HG03159 (cell line): ENCODE measurements at regions not wholly inside any gene's neighbourhood (a gene's known extent, or its start where the extent isn't known, plus 50 kb on each side); places are given as distances from the start of the nearest gene placed in this dataset.

Experiments used
- ATAC-seq: cut with Tn5 transposase; IDR thresholded peaks from one replicate; pipeline ENCODE4 v1.9.1; 2021; ENCODE audit warnings: mild to moderate bottlenecking, moderate library complexity; ENCODE audit not compliant: unreplicated experiment

DNA sequence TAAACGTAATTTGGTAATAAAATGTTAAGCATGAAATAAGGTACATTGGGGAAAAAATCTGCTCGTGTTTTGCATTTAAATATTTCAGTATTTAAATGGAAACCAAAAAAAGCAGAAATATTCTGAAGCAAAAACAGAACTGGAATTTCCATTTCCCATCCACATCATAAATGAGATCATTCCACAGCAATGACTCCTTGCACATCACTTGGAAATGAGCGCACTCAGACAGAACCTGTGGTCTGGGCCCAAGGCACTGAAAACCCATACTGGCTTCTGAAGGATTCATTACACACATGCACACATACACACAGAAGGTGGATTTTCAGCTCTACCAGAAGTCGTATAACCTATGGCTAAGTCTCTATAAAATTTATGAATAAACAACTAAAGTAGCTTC lies 174.8 kb downstream of the IBTK start:
- ATAC-seq = no peak

DNA sequence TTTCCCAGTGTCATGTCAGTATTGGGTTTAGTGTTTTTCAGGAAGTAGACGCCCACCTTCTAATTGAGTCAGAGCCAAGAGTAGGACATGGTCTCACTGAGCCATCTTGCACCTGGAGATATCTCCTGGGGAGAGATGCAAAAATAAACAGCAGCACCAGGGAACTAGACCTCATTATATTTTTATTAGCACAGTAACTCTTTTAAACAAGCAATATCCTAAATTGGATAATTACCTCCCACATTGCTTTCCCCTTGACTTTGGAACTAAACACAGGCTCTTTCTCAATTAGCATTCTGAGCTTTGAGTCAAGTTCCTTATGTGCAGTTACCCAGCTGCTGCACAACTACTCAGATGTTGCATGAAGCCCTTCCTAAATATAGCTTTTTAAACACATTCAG lies 175.4 kb downstream of the IBTK start:
- ATAC-seq = no peak

- no peak for ATAC-seq
Observed at GRCh38 chr6:82068721-82069120, 178.8 kb downstream of the IBTK start.

DNA sequence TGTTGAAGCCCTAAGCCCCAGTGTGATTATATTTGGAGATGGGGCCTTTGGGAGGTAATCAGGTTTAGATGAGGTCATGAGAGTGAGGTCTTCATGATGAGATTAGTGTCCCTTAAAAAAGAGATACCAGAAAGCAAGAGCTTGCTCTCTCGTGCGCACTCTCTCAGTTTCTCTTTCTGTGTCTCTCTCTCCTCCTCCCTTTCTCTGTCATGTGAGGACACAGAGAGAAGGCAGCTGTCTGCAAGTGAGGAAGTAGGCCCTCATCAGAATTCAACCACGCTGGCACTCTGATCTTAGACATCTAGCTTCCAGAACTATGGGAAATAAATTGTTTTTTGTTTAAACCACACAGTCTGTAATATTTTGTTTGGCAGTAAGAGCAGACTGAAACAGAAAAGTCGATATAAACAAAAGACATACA lies 180.5 kb downstream of the IBTK start:
- peak; percentile 99 for ATAC-seq

DNA sequence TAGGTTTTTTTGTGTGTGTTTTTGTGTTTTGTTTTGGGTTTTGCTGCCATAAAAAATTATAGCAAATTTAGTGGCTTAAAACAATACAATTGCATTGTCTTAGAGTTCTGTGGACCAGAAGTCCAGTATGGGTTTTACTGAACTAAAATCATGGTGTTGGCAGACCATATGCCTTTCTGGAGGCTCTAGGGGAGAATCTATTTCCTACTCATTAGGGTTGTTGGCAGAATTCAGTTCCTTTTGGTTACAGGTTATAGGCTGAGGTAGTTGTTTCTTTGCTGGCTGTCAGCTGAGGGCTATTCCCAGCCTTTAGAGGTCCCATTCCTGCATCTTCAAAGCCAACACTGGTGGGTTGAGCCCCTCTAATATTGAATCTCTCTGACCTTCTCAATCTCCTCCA lies 181.3 kb downstream of the IBTK start:
- ATAC-seq = no peak

- ATAC-seq = no peak
Observed at GRCh38 chr6:82063574-82063973, 184.0 kb downstream of the IBTK start.

- no peak for ATAC-seq
Observed at GRCh38 chr6:82062219-82062618, 185.3 kb downstream of the IBTK start.

DNA sequence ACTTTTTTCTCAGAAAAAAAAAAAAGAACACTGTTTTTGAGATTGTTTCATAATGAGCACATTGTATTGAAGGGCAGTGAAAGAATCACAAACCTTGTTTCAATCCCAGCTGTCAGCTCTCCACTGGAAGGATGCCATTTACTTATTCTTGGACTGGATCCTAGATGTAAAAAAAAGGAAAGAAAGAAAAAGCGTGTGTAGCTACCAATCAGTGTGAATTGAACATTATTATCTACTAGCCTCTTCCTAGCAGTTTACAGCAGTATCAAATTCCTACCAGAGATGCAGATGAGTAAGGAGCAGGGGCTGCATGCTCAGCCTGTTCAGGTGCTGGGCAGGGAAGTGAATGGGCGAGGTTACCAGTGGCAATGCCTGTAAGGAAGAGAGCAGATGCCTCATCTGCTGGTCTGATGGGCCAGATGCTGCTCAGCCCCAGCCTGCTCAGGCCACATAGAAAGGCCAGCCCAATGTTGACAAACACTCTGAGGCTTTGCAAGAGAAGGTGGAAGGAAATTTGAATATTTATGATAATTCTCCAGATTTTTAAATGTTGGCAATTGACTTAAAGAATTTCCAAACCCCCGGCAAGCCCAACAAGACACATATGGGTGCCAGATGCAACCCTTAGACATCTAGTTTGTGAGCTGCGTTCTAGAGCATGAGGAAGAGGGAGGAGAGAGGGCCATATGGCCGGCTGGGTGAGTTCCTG lies 189.5 kb downstream of the IBTK start:
- no peak for ATAC-seq

GRCh38 chr6:82056567-82056966 lies 191.0 kb downstream of the IBTK start:
- ATAC-seq = no peak

DNA sequence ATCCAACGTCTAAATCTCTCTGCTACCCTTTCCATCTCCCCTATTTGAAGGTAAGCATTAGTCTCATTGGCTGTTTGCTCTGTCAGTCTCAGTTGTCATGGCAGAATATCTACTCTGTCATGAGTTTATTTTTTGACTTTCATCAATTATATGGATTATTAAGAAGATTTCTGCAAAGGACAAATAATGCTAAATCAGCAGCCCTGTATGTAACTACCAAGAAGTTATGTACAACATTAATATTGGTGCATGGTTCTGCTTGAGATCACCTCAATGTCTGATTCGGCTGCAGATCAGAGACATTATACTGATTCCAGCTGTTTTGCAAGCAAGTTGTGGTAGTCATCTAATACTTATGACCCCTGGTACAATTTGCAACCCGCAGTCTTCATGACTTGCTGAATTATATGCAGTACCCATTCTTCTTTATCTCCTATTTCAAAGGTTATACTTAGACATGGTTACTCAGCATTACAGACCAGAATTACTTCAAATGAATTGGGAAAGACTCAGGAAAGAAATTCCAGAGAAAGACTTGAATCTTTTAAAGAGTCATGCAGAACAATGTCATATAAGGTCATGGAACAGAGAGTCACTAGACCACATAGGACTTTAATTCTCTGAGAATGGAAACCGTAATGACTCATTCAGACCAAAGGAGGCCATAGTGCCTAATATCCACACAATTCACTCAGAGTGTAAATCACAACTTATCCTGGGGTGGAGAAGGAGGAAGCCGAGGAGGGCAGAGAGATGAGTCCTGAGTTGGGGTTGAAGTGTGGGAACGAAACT lies 201.4 kb downstream of the IBTK start:
- no peak for ATAC-seq

DNA sequence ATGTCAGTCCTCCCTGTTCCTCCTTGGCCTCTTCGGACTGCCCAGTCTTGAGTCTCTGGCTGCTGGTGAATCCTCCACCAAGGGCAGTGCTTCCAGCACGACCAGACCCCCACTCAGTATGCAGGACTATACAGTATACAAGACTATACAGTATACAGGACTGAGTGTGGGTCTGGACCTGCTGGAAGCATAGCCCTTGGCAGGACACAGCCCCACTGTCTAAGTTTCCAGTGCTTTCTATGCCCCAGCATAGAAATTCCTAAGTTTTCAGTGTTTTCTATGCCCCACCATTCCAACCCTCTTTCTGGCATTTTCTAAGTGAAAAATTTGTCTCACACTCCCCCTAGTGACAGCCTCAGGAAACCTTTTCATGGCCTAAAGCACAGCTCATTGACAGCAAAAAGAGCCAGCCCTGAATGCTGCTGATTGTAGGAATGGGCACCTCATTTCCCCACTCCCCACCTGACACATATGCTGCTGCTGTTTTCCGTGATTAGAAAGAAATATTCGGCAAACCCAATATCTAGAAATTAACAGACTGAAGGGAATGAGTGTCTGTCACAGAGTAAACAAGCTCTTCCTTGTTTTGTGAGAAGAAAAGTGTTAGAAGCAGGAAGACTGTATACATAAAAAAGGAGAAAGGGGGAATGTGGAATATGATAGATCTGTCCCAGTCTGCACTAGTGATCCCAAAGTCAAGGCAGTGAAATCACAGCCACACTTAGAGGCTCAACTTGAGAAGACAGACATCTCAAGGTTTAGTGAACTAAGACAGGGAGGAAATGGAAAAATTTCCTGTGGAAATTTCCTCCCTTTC lies 206.9 kb downstream of the IBTK start:
- peak; percentile 81 for ATAC-seq

DNA sequence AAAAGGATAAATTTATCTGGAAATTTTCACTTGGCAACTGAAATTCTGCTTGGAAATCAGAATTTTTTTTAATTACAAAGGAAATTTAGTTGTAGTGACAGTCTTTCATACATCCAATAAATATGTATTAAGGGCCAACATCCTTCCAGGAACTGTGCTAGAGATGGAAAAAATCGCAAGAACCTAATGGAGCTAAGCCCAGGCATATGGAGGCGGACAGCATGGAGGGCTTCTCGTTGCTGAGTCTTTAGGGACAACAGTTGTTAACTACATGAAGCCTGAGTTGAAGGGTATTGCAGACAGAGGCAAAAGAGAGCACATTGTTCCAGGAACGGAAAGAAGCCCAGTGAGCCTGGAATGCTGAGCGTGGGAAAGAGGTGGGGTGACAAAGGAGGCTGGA lies 208.9 kb downstream of the IBTK start:
- ATAC-seq = no peak

GRCh38 chr6:82035526-82035925 lies 212.0 kb downstream of the IBTK start:
- ATAC-seq = no peak

DNA sequence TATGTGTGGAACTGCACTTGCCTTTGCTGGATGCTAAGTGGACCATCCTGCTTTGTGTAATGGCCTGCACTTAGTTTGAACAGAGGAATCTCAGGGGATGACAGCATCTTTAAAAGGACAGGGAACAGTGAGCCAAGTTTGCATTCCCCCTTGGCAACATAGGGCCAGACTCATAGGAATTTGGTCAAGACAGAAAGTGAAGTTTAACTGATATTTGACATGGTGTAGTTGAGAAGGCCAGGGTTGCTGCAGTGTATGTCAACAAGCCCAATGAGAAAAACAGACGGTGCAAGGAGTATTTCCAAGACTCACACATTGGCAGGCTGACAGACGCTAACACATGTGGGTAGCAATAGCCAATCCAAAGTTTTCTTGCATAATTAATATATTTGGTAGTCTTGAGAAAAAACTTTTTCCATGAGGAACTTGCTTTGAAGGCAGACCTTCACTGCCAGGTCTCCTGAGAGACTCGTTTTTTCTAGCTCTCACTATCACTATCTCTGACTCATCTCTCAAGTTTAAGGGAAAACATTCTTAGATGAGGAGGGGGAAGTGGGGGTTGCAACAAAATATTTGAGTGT lies 213.8 kb downstream of the IBTK start:
- ATAC-seq = no peak

DNA sequence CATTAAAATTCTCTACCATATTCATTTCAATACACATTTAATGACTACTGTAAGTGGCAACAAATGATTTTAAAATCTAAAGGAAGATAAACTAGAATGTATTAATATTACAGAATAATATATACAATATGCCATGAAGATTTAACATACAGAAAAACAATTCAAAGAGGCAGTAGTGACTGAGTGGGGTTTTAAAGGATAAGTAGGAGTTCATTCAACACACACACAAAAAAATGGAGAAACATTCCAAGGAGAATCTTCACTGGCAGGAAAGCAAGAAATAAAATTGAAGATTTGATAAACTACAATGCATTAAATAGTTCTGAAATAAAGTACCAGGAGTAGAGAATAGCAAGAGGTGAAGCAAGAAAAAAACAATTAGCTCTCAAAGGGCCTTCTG lies 215.1 kb downstream of the IBTK start:
- no peak for ATAC-seq

DNA sequence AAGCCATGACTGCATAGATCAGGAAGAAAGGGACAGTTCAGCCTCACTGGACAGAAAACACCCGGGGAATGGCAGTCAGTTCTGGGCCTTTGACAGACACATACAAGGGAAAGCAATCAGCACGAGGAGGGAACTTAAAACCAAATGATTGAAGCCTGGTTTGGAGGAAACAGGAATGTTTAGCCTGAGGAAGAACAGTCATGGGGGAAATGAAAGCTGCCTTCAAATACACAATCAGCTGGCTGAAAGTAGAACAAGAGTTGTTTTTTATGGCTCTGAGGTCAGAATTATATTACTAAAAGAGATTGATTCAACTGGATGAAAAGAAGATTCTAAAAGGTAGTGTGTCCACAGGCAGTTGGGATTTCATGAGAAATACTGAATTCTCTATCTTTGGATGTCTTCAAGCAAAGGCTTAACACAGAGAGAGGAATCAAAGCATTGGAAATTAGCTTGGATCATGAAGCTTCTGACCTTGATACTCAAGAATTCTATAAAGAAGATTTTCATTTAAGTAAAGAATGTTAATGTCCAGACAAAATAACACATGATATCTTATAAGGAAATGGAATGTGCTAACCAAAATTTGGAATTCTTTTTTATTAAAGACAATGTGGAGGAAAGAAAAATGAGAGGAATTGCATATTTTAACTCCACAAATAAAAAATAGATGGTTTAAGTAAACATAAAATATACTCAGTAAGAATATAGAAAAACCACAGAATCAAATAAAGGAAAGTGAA lies 216.6 kb downstream of the IBTK start:
- ATAC-seq = no peak

GRCh38 chr6:82030301-82030700 lies 217.2 kb downstream of the IBTK start:
- ATAC-seq = no peak

DNA sequence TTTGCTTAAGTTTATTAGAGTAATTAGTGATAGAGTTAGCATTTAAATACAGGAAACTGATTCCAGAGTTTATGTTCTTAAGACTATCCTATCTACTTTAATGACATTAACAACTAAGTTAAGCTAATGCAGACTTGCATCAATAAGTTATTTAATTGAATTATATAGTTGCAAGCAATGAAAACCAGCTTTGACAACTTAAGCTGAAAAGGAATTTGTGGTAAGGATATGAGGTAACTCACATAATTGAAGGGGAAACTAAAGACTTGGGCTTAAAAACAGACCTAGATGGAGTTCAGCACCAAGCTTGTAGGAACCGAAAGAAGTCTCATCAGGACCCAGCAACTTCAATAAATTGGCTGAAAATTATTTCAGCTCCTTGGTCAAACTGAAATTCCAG lies 222.3 kb downstream of the IBTK start:
- no peak for ATAC-seq

- ATAC-seq = no peak
Observed at GRCh38 chr6:82022614-82023129, 224.9 kb downstream of the IBTK start.

GRCh38 chr6:82017773-82018172 lies 229.8 kb downstream of the IBTK start:
- ATAC-seq = no peak
